ENCODE measurements at regions not wholly inside any gene's neighbourhood (a gene's known extent, or its start where the extent isn't known, plus 50 kb on each side); places are given as distances from the start of the nearest gene placed in this dataset.

GRCh38 chr10:10389182-10389581 is 628.5 kb upstream of the CELF2 start:
- H2AFZ ChIP-seq (ENCODE audit: control insufficient read depth, low read length) = no peak overlapping the region
- H3K9me1 ChIP-seq (ENCODE audit: control insufficient read depth, extremely low read depth, insufficient read depth, low read length) = no peaks in the 10 kb centered on the region
- FAIRE-seq (no peak), DNase-seq (ENCODE audit: low read depth, low spot score) (no peak)
- no peak overlapping the region for H3K4me3 ChIP-seq (ENCODE audit: control insufficient read depth in 2 of 3, extremely low read depth in 1 of 3, insufficient read depth in 2 of 3, low read depth in 1 of 3, low read length in 3 of 3)
- dilution Hi-C loops (cut with MboI; ENCODE audit: extremely low pct_ligation_motif_present, low sequenced_read_pairs) = no loop called here
- TF ChIP-seq EZH2 (IDR thresholded peaks at IDR 0.05; ENCODE audit: low read length) (no peak), CTCF (optimal IDR thresholded peaks at IDR 0.05 in 1 of 3, IDR thresholded peaks at IDR 0.05 in 1 of 3, conservative IDR thresholded peaks at IDR 0.05 in 1 of 3; ENCODE audit: extremely low read depth in 1 of 3, insufficient read depth in 2 of 3, low read length in 3 of 3) (no peak)
- no peaks in the 10 kb centered on the region for H3K36me3 ChIP-seq (ENCODE audit: control insufficient read depth in 2 of 2, extremely low read depth in 1 of 2, insufficient read depth in 2 of 2, low read length in 2 of 2)
- H3K4me1 ChIP-seq (ENCODE audit: control insufficient read depth, extremely low read depth, insufficient read depth, low read length) = no peaks in the 10 kb centered on the region
- no peaks in the 10 kb centered on the region for H3K27me3 ChIP-seq (ENCODE audit: control insufficient read depth, extremely low read depth, insufficient read depth, low read length)
- H3K27ac ChIP-seq (ENCODE audit: control insufficient read depth, insufficient read depth, low read length) = no peak overlapping the region
- H4K20me1 ChIP-seq (ENCODE audit: control insufficient read depth, extremely low read depth, insufficient read depth, low read length) = no peaks in the 10 kb centered on the region
- H3K4me2 ChIP-seq (ENCODE audit: control insufficient read depth, extremely low read depth, insufficient read depth, low read depth, low read length) = no peak overlapping the region
- no peaks in the 10 kb centered on the region for H3K9me3 ChIP-seq (ENCODE audit: control insufficient read depth, low read depth, low read length)
- no peak overlapping the region for H3K9ac ChIP-seq (ENCODE audit: control insufficient read depth, extremely low read depth, insufficient read depth, low read length)
- H3K79me2 ChIP-seq (ENCODE audit: control insufficient read depth, insufficient read depth, low read length) = no peaks in the 10 kb centered on the region

- H3K9ac ChIP-seq (ENCODE audit: control insufficient read depth, extremely low read depth, insufficient read depth, low read length) = no peak overlapping the region
- TF ChIP-seq CTCF (optimal IDR thresholded peaks at IDR 0.05 in 1 of 3, IDR thresholded peaks at IDR 0.05 in 1 of 3, conservative IDR thresholded peaks at IDR 0.05 in 1 of 3; ENCODE audit: extremely low read depth in 1 of 3, insufficient read depth in 2 of 3, low read length in 3 of 3) (no peak), EZH2 (IDR thresholded peaks at IDR 0.05; ENCODE audit: low read length) (no peak)
- no peak overlapping the region for H3K4me2 ChIP-seq (ENCODE audit: control insufficient read depth, extremely low read depth, insufficient read depth, low read depth, low read length)
- dilution Hi-C loops (cut with MboI; ENCODE audit: extremely low pct_ligation_motif_present, low sequenced_read_pairs) = no loop called here
- no peaks in the 10 kb centered on the region for H3K4me1 ChIP-seq (ENCODE audit: control insufficient read depth, extremely low read depth, insufficient read depth, low read length)
- H4K20me1 ChIP-seq (ENCODE audit: control insufficient read depth, extremely low read depth, insufficient read depth, low read length) = no peaks in the 10 kb centered on the region
- no peak overlapping the region for H3K27ac ChIP-seq (ENCODE audit: control insufficient read depth, insufficient read depth, low read length)
- H3K9me1 ChIP-seq (ENCODE audit: control insufficient read depth, extremely low read depth, insufficient read depth, low read length) = no peaks in the 10 kb centered on the region
- H3K4me3 ChIP-seq (ENCODE audit: control insufficient read depth in 2 of 3, extremely low read depth in 1 of 3, insufficient read depth in 2 of 3, low read depth in 1 of 3, low read length in 3 of 3) = no peak overlapping the region
- no peaks in the 10 kb centered on the region for H3K9me3 ChIP-seq (ENCODE audit: control insufficient read depth, low read depth, low read length)
- H3K36me3 ChIP-seq (ENCODE audit: control insufficient read depth in 2 of 2, extremely low read depth in 1 of 2, insufficient read depth in 2 of 2, low read length in 2 of 2) = no peaks in the 10 kb centered on the region
- DNase-seq (ENCODE audit: low read depth, low spot score) = no peak
- FAIRE-seq = no peak
- no peaks in the 10 kb centered on the region for H3K27me3 ChIP-seq (ENCODE audit: control insufficient read depth, extremely low read depth, insufficient read depth, low read length)
- H3K79me2 ChIP-seq (ENCODE audit: control insufficient read depth, insufficient read depth, low read length) = no peaks in the 10 kb centered on the region
- H2AFZ ChIP-seq (ENCODE audit: control insufficient read depth, low read length) = no peak overlapping the region
Observed at GRCh38 chr10:10392511-10392910, 625.2 kb upstream of the CELF2 start.
